Thyroid gland (tissue), 4 donors: ENCODE measurements at regions not wholly inside any gene's neighbourhood (a gene's known extent, or its start where the extent isn't known, plus 50 kb on each side); places are given as distances from the start of the nearest gene placed in this dataset.

Experiments used
- CTCF ChIP-seq, 6 experiments: fragments of 200-600 bp in 3 of 6; fragments of 450-650 bp in 3 of 6; sonication (generic) in 3 of 6; IDR thresholded peaks; one replicate each; pipeline ENCODE4 v1.5.1; 2016 to 2019; ENCODE audit warnings: antibody characterized with exemption in 6 of 6, mild to moderate bottlenecking in 2 of 6, inconsistent platforms in 1 of 6, moderate library complexity in 1 of 6
- POLR2A ChIP-seq, 2 donors: fragments of 450-650 bp; IDR thresholded peaks; one replicate each; pipeline ENCODE4 v1.6.1; 2017; ENCODE audit warnings: antibody characterized with exemption in 2 of 2, mild to moderate bottlenecking in 2 of 2, moderate library complexity in 1 of 2

DNA sequence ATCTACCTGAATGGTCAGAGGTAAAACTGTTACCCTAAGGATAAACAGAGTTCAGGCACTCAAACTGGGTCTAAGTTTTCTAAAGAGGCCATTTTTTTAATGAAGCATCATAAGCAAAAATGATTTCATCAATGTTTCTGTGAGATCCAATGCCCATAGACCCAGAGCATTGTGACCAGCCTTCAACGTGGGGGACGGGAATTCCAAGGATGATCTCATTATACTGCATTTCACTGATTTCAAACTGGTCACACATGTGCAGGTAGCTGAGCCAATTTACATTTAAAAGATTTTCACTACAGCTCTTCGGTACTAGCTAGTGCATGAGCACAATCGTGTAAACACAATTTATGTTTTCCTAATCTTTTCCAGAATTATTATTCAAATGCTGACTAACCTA is 472.9 kb downstream of the DIPK2A start:
- no peak for TF ChIP-seq CTCF (IDR thresholded peaks at IDR 0.05)
- TF ChIP-seq POLR2A (IDR thresholded peaks at IDR 0.05): no peak
